ENCODE measurements at regions not wholly inside any gene's neighbourhood (a gene's known extent, or its start where the extent isn't known, plus 50 kb on each side); places are given as distances from the start of the nearest gene placed in this dataset.
"Not testable (repeated sequence)": the region's sequence is repeated elsewhere in the genome, so short reads cannot be mapped to it uniquely, and the experiment has no call there.

GRCh38 chr1:170811013-170811412, 124.3 kb upstream of the MROH9 start:
- H3K4me1 ChIP-seq (ENCODE audit: control insufficient read depth, insufficient read depth, low read length) = peaks cover 25% of the 10 kb centered on the region
- H3K4me2 ChIP-seq (ENCODE audit: low read length); H3K27me3 ChIP-seq (ENCODE audit: control insufficient read depth, insufficient read depth, low read length); H3K9ac ChIP-seq (ENCODE audit: low read depth, low read length); H3K4me3 ChIP-seq (ENCODE audit: low read length); H3K9me3 ChIP-seq (replicated peaks; ENCODE audit: low read length); H3K36me3 ChIP-seq (ENCODE audit: insufficient read depth, low read length): not testable (repeated sequence)

DNA sequence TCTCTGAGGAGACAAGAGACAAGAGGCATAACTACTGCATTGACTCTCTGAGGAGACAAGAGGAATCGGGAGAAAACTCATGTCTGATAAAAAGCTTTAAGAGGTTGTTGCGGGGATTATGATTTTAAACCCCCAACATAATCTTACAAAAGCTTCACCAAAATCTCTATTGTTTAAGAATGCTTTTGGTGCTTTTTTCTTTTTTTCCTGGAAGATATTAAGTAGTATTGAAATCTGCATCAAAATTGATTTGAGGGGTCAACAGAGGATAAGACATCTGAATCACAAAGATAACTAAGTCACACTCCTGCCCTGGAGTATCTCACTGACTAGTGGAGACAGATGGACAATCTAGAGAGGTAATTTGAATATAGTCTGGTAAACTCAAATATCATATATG, 115.6 kb upstream of the MROH9 start:
- Histone ChIP-seq H3K4me1 (ENCODE audit: control insufficient read depth, insufficient read depth, low read length) (no peaks in the 10 kb centered on the region), H3K4me3 (ENCODE audit: low read length) (no peak overlapping the region)

DNA sequence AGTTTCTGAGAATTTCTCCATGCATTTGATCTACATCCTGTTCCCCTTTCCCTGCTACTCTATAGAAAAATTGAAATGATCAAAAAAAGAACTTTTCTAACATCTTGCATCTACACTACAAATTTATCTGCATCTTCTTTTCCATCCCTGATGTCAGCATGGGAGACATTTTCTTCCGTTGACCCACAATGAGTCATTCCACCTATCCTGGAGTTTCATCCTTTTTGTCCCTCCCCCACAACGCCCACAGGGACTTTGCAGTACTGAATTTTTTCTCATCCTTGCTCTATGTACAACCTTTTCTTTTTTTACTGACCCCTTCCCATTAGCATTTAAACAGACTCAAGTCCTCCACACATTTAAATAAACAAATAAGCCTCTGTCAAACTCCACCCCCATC, 112.2 kb upstream of the MROH9 start:
- Histone ChIP-seq H3K36me3 (ENCODE audit: insufficient read depth, low read length) (no peaks in the 10 kb centered on the region), H3K4me2 (ENCODE audit: low read length) (no peak overlapping the region), H3K4me1 (ENCODE audit: control insufficient read depth, insufficient read depth, low read length) (no peaks in the 10 kb centered on the region)

More for the DNA sequence above, 115.6 kb upstream of the MROH9 start:
- H3K9me3 ChIP-seq (replicated peaks; ENCODE audit: low read length) = no peaks in the 10 kb centered on the region
- no peak overlapping the region for H3K9ac ChIP-seq (ENCODE audit: low read depth, low read length)
- no peaks in the 10 kb centered on the region for H3K27me3 ChIP-seq (ENCODE audit: control insufficient read depth, insufficient read depth, low read length)
- H3K4me2 ChIP-seq (ENCODE audit: low read length) = no peak overlapping the region
- H3K36me3 ChIP-seq (ENCODE audit: insufficient read depth, low read length) = no peaks in the 10 kb centered on the region

GRCh38 chr1:170831276-170831675, 104.1 kb upstream of the MROH9 start:
- Histone ChIP-seq H3K36me3 (ENCODE audit: insufficient read depth, low read length) (no peaks in the 10 kb centered on the region), H3K4me1 (ENCODE audit: control insufficient read depth, insufficient read depth, low read length) (peaks cover 3% of the 10 kb centered on the region), H3K4me2 (ENCODE audit: low read length) (no peak overlapping the region), H3K27me3 (ENCODE audit: control insufficient read depth, insufficient read depth, low read length) (no peaks in the 10 kb centered on the region), H3K4me3 (ENCODE audit: low read length) (no peak overlapping the region), H3K9me3 (replicated peaks; ENCODE audit: low read length) (no peaks in the 10 kb centered on the region), H3K9ac (ENCODE audit: low read depth, low read length) (no peak overlapping the region)

More for the DNA sequence above, 112.2 kb upstream of the MROH9 start:
- H3K9ac ChIP-seq (ENCODE audit: low read depth, low read length) = no peak overlapping the region
- H3K9me3 ChIP-seq (replicated peaks; ENCODE audit: low read length) = no peaks in the 10 kb centered on the region
- no peak overlapping the region for H3K4me3 ChIP-seq (ENCODE audit: low read length)
- H3K27me3 ChIP-seq (ENCODE audit: control insufficient read depth, insufficient read depth, low read length) = no peaks in the 10 kb centered on the region

DNA sequence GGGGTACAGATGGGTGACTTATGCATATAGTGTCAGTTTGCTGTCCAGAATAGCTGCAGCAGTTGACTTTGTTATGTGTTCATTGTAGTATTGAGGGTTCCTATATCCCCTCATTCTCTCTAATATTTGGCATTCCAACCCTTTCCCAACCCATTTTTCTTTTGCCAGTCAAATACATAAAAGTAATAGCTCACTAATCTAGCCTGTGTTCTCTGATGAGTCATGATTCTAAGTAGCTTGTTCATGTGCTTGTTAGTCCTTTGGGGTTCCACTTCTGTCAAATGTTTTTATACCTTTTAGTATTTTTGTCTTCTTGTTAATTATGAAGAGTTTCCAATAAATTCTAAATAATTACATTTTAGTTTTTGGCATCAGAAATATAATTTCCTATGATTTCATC, 99.2 kb upstream of the MROH9 start:
- Histone ChIP-seq H3K36me3 (ENCODE audit: insufficient read depth, low read length) (no peaks in the 10 kb centered on the region), H3K4me2 (ENCODE audit: low read length) (no peak overlapping the region), H3K27me3 (ENCODE audit: control insufficient read depth, insufficient read depth, low read length) (no peaks in the 10 kb centered on the region), H3K9me3 (replicated peaks; ENCODE audit: low read length) (no peaks in the 10 kb centered on the region), H3K4me3 (ENCODE audit: low read length) (no peak overlapping the region), H3K9ac (ENCODE audit: low read depth, low read length) (no peak overlapping the region), H3K4me1 (ENCODE audit: control insufficient read depth, insufficient read depth, low read length) (peaks cover 3% of the 10 kb centered on the region)

GRCh38 chr1:170840371-170840770, 95.0 kb upstream of the MROH9 start:
- Histone ChIP-seq H3K9ac (ENCODE audit: low read depth, low read length) (no peak overlapping the region), H3K9me3 (replicated peaks; ENCODE audit: low read length) (no peaks in the 10 kb centered on the region), H3K27me3 (ENCODE audit: control insufficient read depth, insufficient read depth, low read length) (no peaks in the 10 kb centered on the region), H3K4me3 (ENCODE audit: low read length) (no peak overlapping the region), H3K36me3 (ENCODE audit: insufficient read depth, low read length) (no peaks in the 10 kb centered on the region), H3K4me1 (ENCODE audit: control insufficient read depth, insufficient read depth, low read length) (peaks cover 3% of the 10 kb centered on the region), H3K4me2 (ENCODE audit: low read length) (no peak overlapping the region)

DNA sequence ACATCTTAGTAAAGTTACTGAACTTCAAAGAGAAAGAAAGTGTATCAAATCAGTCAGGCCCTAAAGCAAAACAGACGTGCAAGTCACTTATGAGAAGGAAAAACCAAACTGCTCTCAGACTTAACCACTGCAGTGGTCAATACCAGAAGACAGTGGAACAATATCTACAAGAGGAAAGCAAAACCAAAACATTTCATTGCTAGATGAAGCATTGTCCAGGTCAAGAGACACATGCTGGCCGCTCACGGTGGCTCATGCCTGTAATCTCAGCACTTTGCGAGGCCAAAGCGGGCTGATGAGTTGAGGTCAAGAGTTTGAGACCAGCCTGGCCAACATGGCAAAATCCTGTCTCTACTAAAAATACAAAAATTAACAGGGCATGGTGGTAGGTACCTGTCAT, 82.0 kb upstream of the MROH9 start:
- no peaks in the 10 kb centered on the region for H3K9me3 ChIP-seq (replicated peaks; ENCODE audit: low read length)
- no peak overlapping the region for H3K4me3 ChIP-seq (ENCODE audit: low read length)
- no peaks in the 10 kb centered on the region for H3K4me1 ChIP-seq (ENCODE audit: control insufficient read depth, insufficient read depth, low read length)
- H3K27me3 ChIP-seq (ENCODE audit: control insufficient read depth, insufficient read depth, low read length) = no peaks in the 10 kb centered on the region
- no peak overlapping the region for H3K4me2 ChIP-seq (ENCODE audit: low read length)
- no peaks in the 10 kb centered on the region for H3K36me3 ChIP-seq (ENCODE audit: insufficient read depth, low read length)
- H3K9ac ChIP-seq (ENCODE audit: low read depth, low read length) = no peak overlapping the region

DNA sequence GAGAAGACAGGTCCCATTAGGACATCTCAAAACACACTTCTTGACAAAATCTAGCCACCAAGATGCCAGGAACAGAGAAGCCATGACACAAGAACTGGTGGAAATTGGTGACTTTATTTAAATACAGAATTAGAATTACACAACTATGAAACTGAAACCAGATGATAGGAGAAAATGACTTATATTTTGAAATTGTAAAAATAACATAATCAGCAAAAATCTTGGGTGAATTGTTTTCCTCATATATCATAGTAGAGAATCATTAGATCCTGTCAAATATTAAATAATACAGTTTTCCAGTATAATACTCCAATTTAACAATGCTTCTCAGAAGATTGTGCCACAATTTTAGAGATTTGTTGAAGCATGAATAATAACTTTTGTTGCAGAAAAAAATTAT, 81.5 kb upstream of the MROH9 start:
- no peak overlapping the region for H3K4me3 ChIP-seq (ENCODE audit: low read length)
- no peaks in the 10 kb centered on the region for H3K36me3 ChIP-seq (ENCODE audit: insufficient read depth, low read length)
- no peaks in the 10 kb centered on the region for H3K27me3 ChIP-seq (ENCODE audit: control insufficient read depth, insufficient read depth, low read length)
- H3K4me1 ChIP-seq (ENCODE audit: control insufficient read depth, insufficient read depth, low read length) = no peaks in the 10 kb centered on the region
- no peak overlapping the region for H3K4me2 ChIP-seq (ENCODE audit: low read length)
- no peak overlapping the region for H3K9ac ChIP-seq (ENCODE audit: low read depth, low read length)
- H3K9me3 ChIP-seq (replicated peaks; ENCODE audit: low read length) = no peaks in the 10 kb centered on the region

DNA sequence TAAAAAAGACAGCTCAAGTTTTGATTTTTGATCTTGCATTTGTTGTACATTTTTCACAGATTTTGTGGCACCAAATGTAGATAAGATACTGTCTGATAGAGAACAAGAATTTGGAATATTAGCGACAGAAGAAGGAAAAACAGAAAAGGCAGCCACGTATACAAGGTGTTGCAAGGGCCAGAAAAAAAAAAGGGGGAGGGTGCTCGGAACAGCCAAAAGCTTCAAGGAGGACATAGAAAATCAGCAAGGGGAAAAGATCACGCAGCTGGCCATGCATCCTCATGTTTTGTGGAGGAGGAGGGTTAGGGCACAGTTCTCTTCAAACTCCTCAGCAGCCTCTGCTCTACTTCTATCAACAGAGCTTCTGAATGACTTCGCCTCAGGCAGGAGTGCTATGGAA, 80.7 kb upstream of the MROH9 start:
- Histone ChIP-seq H3K36me3 (ENCODE audit: insufficient read depth, low read length) (no peaks in the 10 kb centered on the region), H3K9ac (ENCODE audit: low read depth, low read length) (no peak overlapping the region), H3K9me3 (replicated peaks; ENCODE audit: low read length) (no peaks in the 10 kb centered on the region), H3K4me2 (ENCODE audit: low read length) (no peak overlapping the region), H3K27me3 (ENCODE audit: control insufficient read depth, insufficient read depth, low read length) (no peaks in the 10 kb centered on the region), H3K4me1 (ENCODE audit: control insufficient read depth, insufficient read depth, low read length) (no peaks in the 10 kb centered on the region), H3K4me3 (ENCODE audit: low read length) (no peak overlapping the region)

DNA sequence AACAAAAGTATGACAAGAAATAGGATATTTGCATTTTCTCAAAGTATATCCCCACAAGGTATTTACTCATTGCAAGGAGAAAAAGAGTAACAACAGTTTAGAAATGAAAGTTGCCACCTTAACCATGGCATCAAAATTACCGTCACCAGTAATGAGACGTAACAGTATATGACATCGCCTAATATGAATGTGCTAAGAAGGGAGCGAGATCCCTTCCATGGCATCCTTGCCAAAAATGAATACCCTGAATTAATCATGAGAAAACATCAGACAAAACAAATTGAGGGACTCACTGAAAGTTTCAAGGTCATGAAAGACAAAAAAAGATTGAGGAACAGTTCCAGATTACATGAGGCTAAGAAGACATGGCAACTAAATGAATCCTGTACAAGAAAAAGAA, 78.9 kb upstream of the MROH9 start:
- Histone ChIP-seq H3K4me2 (ENCODE audit: low read length) (peak overlapping the region; percentile 17), H3K27me3 (ENCODE audit: control insufficient read depth, insufficient read depth, low read length) (no peaks in the 10 kb centered on the region), H3K4me3 (ENCODE audit: low read length) (no peak overlapping the region), H3K9ac (ENCODE audit: low read depth, low read length) (no peak overlapping the region), H3K4me1 (ENCODE audit: control insufficient read depth, insufficient read depth, low read length) (no peaks in the 10 kb centered on the region), H3K36me3 (ENCODE audit: insufficient read depth, low read length) (no peaks in the 10 kb centered on the region), H3K9me3 (replicated peaks; ENCODE audit: low read length) (no peaks in the 10 kb centered on the region)

GRCh38 chr1:170857955-170858354, 77.4 kb upstream of the MROH9 start:
- no peaks in the 10 kb centered on the region for H3K36me3 ChIP-seq (ENCODE audit: insufficient read depth, low read length)
- H3K4me2 ChIP-seq (ENCODE audit: low read length) = no peak overlapping the region
- no peaks in the 10 kb centered on the region for H3K9me3 ChIP-seq (replicated peaks; ENCODE audit: low read length)
- no peak overlapping the region for H3K4me3 ChIP-seq (ENCODE audit: low read length)
- no peaks in the 10 kb centered on the region for H3K27me3 ChIP-seq (ENCODE audit: control insufficient read depth, insufficient read depth, low read length)
- no peaks in the 10 kb centered on the region for H3K4me1 ChIP-seq (ENCODE audit: control insufficient read depth, insufficient read depth, low read length)
- no peak overlapping the region for H3K9ac ChIP-seq (ENCODE audit: low read depth, low read length)

GRCh38 chr1:170863621-170864020, 71.7 kb upstream of the MROH9 start:
- no peak overlapping the region for H3K9ac ChIP-seq (ENCODE audit: low read depth, low read length)
- no peaks in the 10 kb centered on the region for H3K4me1 ChIP-seq (ENCODE audit: control insufficient read depth, insufficient read depth, low read length)
- no peaks in the 10 kb centered on the region for H3K9me3 ChIP-seq (replicated peaks; ENCODE audit: low read length)
- no peak overlapping the region for H3K4me3 ChIP-seq (ENCODE audit: low read length)
- H3K27me3 ChIP-seq (ENCODE audit: control insufficient read depth, insufficient read depth, low read length) = no peaks in the 10 kb centered on the region
- H3K36me3 ChIP-seq (ENCODE audit: insufficient read depth, low read length) = no peaks in the 10 kb centered on the region
- no peak overlapping the region for H3K4me2 ChIP-seq (ENCODE audit: low read length)

Data from skeletal muscle satellite cell (primary cell).